ENCODE measurements at regions not wholly inside any gene's neighbourhood (a gene's known extent, or its start where the extent isn't known, plus 50 kb on each side); places are given as distances from the start of the nearest gene placed in this dataset.

GRCh38 chr5:30667293-30667692 is 526.2 kb upstream of the CDH6 start:
- no peak for DNase-seq (ENCODE audit: low read depth)
- TF ChIP-seq CTCF (IDR thresholded peaks at IDR 0.05; ENCODE audit: control insufficient read depth, insufficient read depth, low read depth, low read length, missing control alignments): no peak
- no peak overlapping the region for H3K4me3 ChIP-seq (ENCODE audit: control insufficient read depth, low read depth, low read length)

GRCh38 chr5:30663536-30663935 is 530.0 kb upstream of the CDH6 start:
- no peak for TF ChIP-seq CTCF (IDR thresholded peaks at IDR 0.05; ENCODE audit: control insufficient read depth, insufficient read depth, low read depth, low read length, missing control alignments)
- H3K4me3 ChIP-seq (ENCODE audit: control insufficient read depth, low read depth, low read length): no peak overlapping the region

GRCh38 chr5:30662373-30662772 is 531.1 kb upstream of the CDH6 start:
- TF ChIP-seq CTCF (IDR thresholded peaks at IDR 0.05; ENCODE audit: control insufficient read depth, insufficient read depth, low read depth, low read length, missing control alignments): no peak
- DNase-seq (ENCODE audit: low read depth): no peak
- no peak overlapping the region for H3K4me3 ChIP-seq (ENCODE audit: control insufficient read depth, low read depth, low read length)

More at GRCh38 chr5:30663536-30663935, 530.0 kb upstream of the CDH6 start:
- no peak for DNase-seq (ENCODE audit: low read depth)

- no peak for TF ChIP-seq CTCF (IDR thresholded peaks at IDR 0.05; ENCODE audit: control insufficient read depth, insufficient read depth, low read depth, low read length, missing control alignments)
- DNase-seq (ENCODE audit: low read depth): no peak
- H3K4me3 ChIP-seq (ENCODE audit: control insufficient read depth, low read depth, low read length): no peak overlapping the region
Observed at GRCh38 chr5:30661730-30662129, 531.8 kb upstream of the CDH6 start.

GRCh38 chr5:30659417-30659816 is 534.1 kb upstream of the CDH6 start:
- no peak overlapping the region for H3K4me3 ChIP-seq (ENCODE audit: control insufficient read depth, low read depth, low read length)
- DNase-seq (ENCODE audit: low read depth): no peak
- TF ChIP-seq CTCF (IDR thresholded peaks at IDR 0.05; ENCODE audit: control insufficient read depth, insufficient read depth, low read depth, low read length, missing control alignments): no peak

- TF ChIP-seq CTCF (IDR thresholded peaks at IDR 0.05; ENCODE audit: control insufficient read depth, insufficient read depth, low read depth, low read length, missing control alignments): no peak
- DNase-seq (ENCODE audit: low read depth): no peak
- no peak overlapping the region for H3K4me3 ChIP-seq (ENCODE audit: control insufficient read depth, low read depth, low read length)
Observed at GRCh38 chr5:30650311-30650710, 543.2 kb upstream of the CDH6 start.

GRCh38 chr5:30638899-30639298 is 554.6 kb upstream of the CDH6 start:
- DNase-seq (ENCODE audit: low read depth): no peak
- H3K4me3 ChIP-seq (ENCODE audit: control insufficient read depth, low read depth, low read length): no peak overlapping the region
- no peak for TF ChIP-seq CTCF (IDR thresholded peaks at IDR 0.05; ENCODE audit: control insufficient read depth, insufficient read depth, low read depth, low read length, missing control alignments)

All from AG09309 (cell line).